Right lobe of liver (tissue), 4 donors: ENCODE measurements at regions not wholly inside any gene's neighbourhood (a gene's known extent, or its start where the extent isn't known, plus 50 kb on each side); places are given as distances from the start of the nearest gene placed in this dataset.

Source experiments
- CTCF ChIP-seq, 4 donors: fragments of 200-600 bp in 3 of 4; fragments of 450-650 bp in 1 of 4; IDR thresholded peaks; one replicate each; pipeline versions ENCODE4 v1.5.1 to v1.8.0; 2016 to 2022; ENCODE audit warnings: antibody characterized with exemption in 4 of 4, mild to moderate bottlenecking in 2 of 4
- POLR2A ChIP-seq: fragments of 450-650 bp; IDR thresholded peaks from one replicate; pipeline ENCODE4 v1.6.1; 2017; ENCODE audit warnings: antibody characterized with exemption, mild to moderate bottlenecking
- donor health status: DM: no; HTN: no; CAD: no.
- donor health status: DM: no; HTN: no; CAD: no.
- donor health status: DM: no; HTN: yes; CAD: no.

GRCh38 chr6:105728995-105729394, 326.1 kb upstream of the PREP start:
- TF ChIP-seq CTCF (IDR thresholded peaks at IDR 0.05) (no peak), POLR2A (no peak)
